ENCODE measurements at regions not wholly inside any gene's neighbourhood (a gene's known extent, or its start where the extent isn't known, plus 50 kb on each side); places are given as distances from the start of the nearest gene placed in this dataset.

DNA sequence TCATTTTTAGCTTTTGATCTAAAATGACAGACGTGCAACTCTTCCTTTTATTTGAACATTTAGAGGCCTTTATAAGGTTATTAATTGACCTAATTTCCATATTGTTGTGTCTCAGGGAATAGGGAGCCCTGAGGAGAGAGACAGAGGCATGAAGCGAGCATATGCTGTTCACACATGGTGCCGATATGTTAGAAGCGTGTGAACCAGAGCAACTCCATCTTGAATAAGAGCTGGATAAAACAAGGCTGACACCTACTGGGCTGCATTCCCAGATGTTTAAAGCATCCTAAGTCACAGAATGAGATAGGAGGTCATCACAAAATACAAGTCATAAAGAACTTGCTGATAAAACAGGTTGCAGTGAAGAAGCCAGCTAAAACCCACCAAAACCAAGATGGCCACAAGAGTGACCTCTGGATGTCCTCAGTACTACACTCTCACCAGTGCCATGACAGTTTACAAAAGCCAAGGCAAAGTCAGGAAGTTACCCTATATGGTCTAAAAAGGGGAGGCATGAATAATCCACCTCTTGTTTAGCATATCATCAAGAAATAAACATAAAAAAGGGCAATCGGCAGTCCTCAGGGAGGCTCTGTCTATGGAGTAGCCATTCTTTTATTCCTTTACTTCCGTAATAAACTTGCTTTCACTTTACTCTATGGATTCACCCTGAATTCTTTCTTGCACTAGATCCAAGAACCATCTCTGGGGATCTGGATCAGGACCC, 80.1 kb downstream of the SEC61G start:
- Histone ChIP-seq H3K36me3 (no peaks in the 10 kb centered on the region), H3K4me3 (no peak overlapping the region), H3K27ac (no peak overlapping the region), H3K27me3 (no peaks in the 10 kb centered on the region), H3K4me1 (no peaks in the 10 kb centered on the region), H3K9me3 (no peaks in the 10 kb centered on the region)
- in situ Hi-C loops (cut with MboI; ENCODE audit: low sequenced_read_pairs in 4 of 4) (no loop called here), intact Hi-C loops (cut with DNase I; ENCODE audit: low total_unique reads) (no loop called here)
- TF ChIP-seq POLR2A (IDR thresholded peaks at IDR 0.05), result no peak
- TF ChIP-seq, protein P1, sequence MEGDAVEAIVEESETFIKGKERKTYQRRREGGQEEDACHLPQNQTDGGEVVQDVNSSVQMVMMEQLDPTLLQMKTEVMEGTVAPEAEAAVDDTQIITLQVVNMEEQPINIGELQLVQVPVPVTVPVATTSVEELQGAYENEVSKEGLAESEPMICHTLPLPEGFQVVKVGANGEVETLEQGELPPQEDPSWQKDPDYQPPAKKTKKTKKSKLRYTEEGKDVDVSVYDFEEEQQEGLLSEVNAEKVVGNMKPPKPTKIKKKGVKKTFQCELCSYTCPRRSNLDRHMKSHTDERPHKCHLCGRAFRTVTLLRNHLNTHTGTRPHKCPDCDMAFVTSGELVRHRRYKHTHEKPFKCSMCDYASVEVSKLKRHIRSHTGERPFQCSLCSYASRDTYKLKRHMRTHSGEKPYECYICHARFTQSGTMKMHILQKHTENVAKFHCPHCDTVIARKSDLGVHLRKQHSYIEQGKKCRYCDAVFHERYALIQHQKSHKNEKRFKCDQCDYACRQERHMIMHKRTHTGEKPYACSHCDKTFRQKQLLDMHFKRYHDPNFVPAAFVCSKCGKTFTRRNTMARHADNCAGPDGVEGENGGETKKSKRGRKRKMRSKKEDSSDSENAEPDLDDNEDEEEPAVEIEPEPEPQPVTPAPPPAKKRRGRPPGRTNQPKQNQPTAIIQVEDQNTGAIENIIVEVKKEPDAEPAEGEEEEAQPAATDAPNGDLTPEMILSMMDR (IDR thresholded peaks at IDR 0.05 in 4 of 5, conservative IDR thresholded peaks at IDR 0.05 in 1 of 5), result no peak
- ATAC-seq (no peak), DNase-seq (no peak)

DNA sequence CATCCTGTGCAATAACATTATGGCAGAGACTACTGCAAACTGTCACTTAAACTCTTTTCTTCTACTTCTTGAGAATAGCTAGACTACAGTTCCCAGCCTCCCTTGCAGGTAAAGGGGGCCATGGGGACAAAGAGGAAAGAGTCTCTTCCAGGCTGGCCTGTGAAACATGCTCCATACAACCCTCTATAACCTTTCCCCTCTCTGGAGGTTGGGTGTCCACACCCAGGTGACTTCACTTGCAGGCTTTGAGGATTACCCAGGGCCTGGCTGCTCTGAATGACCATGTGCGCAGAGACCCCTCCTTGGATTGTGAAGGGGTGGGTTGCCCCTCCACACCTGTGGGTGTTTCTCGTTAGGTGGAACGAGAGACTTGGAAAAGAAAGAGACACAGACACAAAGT, 84.1 kb downstream of the SEC61G start:
- H3K4me1 ChIP-seq, result no peaks in the 10 kb centered on the region
- ATAC-seq (no peak), DNase-seq (no peak)
- H3K27me3 ChIP-seq, result no peaks in the 10 kb centered on the region
- in situ Hi-C loops (cut with MboI; ENCODE audit: low sequenced_read_pairs in 4 of 4) (no loop called here), intact Hi-C loops (cut with DNase I; ENCODE audit: low total_unique reads) (no loop called here)
- no peaks in the 10 kb centered on the region for H3K9me3 ChIP-seq
- no peaks in the 10 kb centered on the region for H3K36me3 ChIP-seq
- H3K4me3 ChIP-seq, result no peak overlapping the region
- TF ChIP-seq POLR2A (IDR thresholded peaks at IDR 0.05), result no peak
- TF ChIP-seq, protein P1 (IDR thresholded peaks at IDR 0.05 in 4 of 5, conservative IDR thresholded peaks at IDR 0.05 in 1 of 5), result no peak
- H3K27ac ChIP-seq, result no peak overlapping the region

DNA sequence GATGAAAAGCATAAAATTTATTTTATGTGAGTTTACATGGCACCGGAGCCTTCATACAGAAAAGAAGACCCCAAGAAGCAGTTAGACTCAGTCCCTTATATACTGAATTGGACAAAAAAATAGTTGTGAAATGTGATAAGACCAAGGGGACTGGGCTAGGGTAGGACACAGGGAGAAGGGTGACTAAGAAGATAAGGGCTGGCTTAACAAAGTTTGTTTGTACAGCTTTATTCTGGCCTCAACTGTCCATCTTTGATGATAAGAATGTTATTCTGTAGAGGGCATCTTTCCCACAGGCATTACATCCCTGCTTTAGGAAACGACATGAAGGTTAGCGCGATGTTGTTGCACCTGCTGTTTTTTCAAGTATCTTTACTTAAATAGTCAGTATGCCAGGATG, 86.5 kb downstream of the SEC61G start:
- no peaks in the 10 kb centered on the region for H3K36me3 ChIP-seq
- H3K4me3 ChIP-seq, result no peak overlapping the region
- TF ChIP-seq POLR2A (IDR thresholded peaks at IDR 0.05), result no peak
- TF ChIP-seq, protein P1 (IDR thresholded peaks at IDR 0.05 in 4 of 5, conservative IDR thresholded peaks at IDR 0.05 in 1 of 5), result no peak
- H3K27me3 ChIP-seq, result no peaks in the 10 kb centered on the region
- in situ Hi-C loops (cut with MboI; ENCODE audit: low sequenced_read_pairs in 4 of 4), result no loop called here
- DNase-seq (no peak), ATAC-seq (no peak)
- H3K27ac ChIP-seq, result no peak overlapping the region
- H3K9me3 ChIP-seq, result no peaks in the 10 kb centered on the region
- intact Hi-C loops (cut with DNase I; ENCODE audit: low total_unique reads), result no loop called here
- no peaks in the 10 kb centered on the region for H3K4me1 ChIP-seq

DNA sequence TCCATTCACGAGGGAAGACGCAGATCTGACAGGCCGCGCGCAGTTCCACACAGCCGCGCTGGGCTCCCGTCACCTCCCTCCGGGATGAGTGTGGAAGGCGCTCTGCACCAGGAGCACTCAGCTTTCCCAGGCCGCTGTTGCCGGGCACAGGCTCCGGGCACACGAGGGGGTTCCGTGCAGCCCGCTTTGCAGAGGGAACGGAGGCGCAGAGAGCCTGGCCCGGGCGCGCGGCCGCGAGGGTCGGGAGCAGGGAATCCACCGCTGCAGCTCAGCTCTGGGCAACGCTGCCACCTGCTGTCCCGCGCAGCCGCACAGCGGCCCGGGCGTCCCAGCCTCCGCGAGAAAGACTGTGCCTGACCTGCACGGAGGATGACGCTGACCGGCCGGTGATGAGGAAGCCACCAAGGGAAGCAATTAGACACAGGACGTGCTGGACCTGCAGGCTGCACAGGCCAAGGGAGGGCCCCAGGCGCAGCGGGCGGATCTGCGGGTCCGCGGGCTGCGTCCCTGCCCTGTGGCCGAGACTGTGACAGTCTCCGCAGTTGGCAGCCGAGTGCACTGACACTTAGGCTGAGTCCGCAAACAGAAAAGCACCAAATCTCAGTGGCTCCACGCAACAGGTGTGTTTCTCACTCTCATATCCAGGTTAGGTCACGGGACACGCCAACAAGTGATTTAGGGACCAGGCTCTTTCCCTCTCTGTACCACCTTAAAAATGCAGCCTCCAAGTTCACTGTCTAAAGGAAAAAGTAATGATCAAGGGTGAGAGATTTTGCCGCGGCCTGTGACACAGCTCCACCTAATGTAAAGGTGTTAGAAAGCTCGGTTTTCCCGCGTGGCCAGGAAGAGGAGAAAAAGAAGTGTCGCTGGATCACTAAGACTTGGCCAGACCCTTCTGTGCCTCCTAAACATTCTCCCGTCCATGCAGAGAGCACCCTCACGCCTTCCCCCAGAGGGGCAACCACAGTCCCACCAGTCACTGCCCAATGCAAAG, 94.5 kb downstream of the SEC61G start:
- no peaks in the 10 kb centered on the region for H3K4me1 ChIP-seq
- no peak for TF ChIP-seq POLR2A (IDR thresholded peaks at IDR 0.05)
- TF ChIP-seq, protein P1 (IDR thresholded peaks at IDR 0.05 in 4 of 5, conservative IDR thresholded peaks at IDR 0.05 in 1 of 5), result no peak
- H3K4me3 ChIP-seq, result peak overlapping the region in 3 of 4 donors; percentile 20 to 28 (median 25)
- H3K36me3 ChIP-seq, result no peaks in the 10 kb centered on the region
- no peaks in the 10 kb centered on the region for H3K9me3 ChIP-seq
- DNase-seq (no peak), ATAC-seq (peak in 1 of 2 donors; percentile 19)
- in situ Hi-C loops (cut with MboI; ENCODE audit: low sequenced_read_pairs in 4 of 4) (no loop called here), intact Hi-C loops (cut with DNase I; ENCODE audit: low total_unique reads) (no loop called here)
- no peak overlapping the region for H3K27ac ChIP-seq
- H3K27me3 ChIP-seq, result peaks cover 0 to 8% (median 0%) of the 10 kb centered on the region in 3 donors
